MM.1S (cell line): ENCODE measurements at regions not wholly inside any gene's neighbourhood (a gene's known extent, or its start where the extent isn't known, plus 50 kb on each side); places are given as distances from the start of the nearest gene placed in this dataset.

Experiments used
- DNase-seq: peaks from one replicate; pipeline ENCODE4 v3.0.0-alpha.2; 2015
- H2AFZ ChIP-seq: fragments of 300-600 bp; sonication (generic); 2 replicates; pipeline ENCODE4 v1.6.0; 2016; ENCODE audit warnings: antibody characterized with exemption, low read length
- H3F3A ChIP-seq: fragments of 300-600 bp; sonication (generic); 2 replicates; pipeline ENCODE4 v1.6.1; 2016; ENCODE audit warnings: mild to moderate bottlenecking, antibody characterized with exemption, low read length, moderate library complexity, mixed read lengths; ENCODE audit not compliant: insufficient read depth
- H3K27ac ChIP-seq: fragments of 300-600 bp; sonication (generic); 2 replicates; pipeline ENCODE4 v1.5.1; 2016; ENCODE audit warnings: mild to moderate bottlenecking, low read length
- H3K27me3 ChIP-seq: fragments of 300-600 bp; sonication (generic); replicated peaks from 2 replicates; pipeline ENCODE4 v1.6.0; 2016; ENCODE audit warnings: low read length; ENCODE audit not compliant: insufficient read depth
- H3K36me3 ChIP-seq: fragments of 300-600 bp; sonication (generic); replicated peaks from 2 replicates; pipeline ENCODE4 v1.6.1; 2016; ENCODE audit warnings: mild to moderate bottlenecking, low read length, mixed read lengths; ENCODE audit not compliant: insufficient read depth
- H3K4me1 ChIP-seq: fragments of 300-600 bp; sonication (generic); 2 replicates; pipeline ENCODE4 v1.6.1; 2016; ENCODE audit warnings: low read length, mixed read lengths
- H3K4me2 ChIP-seq: fragments of 300-600 bp; sonication (generic); 2 replicates; pipeline ENCODE4 v1.6.0; 2016; ENCODE audit warnings: low read depth, low read length
- H3K4me3 ChIP-seq: fragments of 300-600 bp; sonication (generic); 2 replicates; pipeline ENCODE4 v1.5.1; 2016; ENCODE audit warnings: low read length, mixed read lengths
- H3K79me2 ChIP-seq: fragments of 300-600 bp; sonication (generic); 2 replicates; pipeline ENCODE4 v1.6.1; 2016; ENCODE audit warnings: mixed run types, low read length, mixed read lengths
- H3K9ac ChIP-seq: fragments of 300-600 bp; sonication (generic); 2 replicates; pipeline ENCODE4 v1.6.1; 2016; ENCODE audit warnings: low read length, mixed read lengths
- H3K9me2 ChIP-seq: fragments of 300-600 bp; sonication (generic); replicated peaks from 2 replicates; pipeline ENCODE4 v1.6.1; 2016; ENCODE audit warnings: mild to moderate bottlenecking, low read length, mixed read lengths; ENCODE audit not compliant: insufficient read depth
- H3K9me3 ChIP-seq: fragments of 300-600 bp; sonication (generic); replicated peaks from 2 replicates; pipeline ENCODE4 v1.6.1; 2016; ENCODE audit warnings: mild to moderate bottlenecking, low read length, mixed read lengths; ENCODE audit not compliant: insufficient read depth
- H4K20me1 ChIP-seq: fragments of 300-600 bp; sonication (generic); 2 replicates; pipeline ENCODE4 v1.6.1; 2016; ENCODE audit warnings: mild to moderate bottlenecking, low read length, moderate library complexity, mixed read lengths; ENCODE audit not compliant: insufficient read depth
- EZH2 ChIP-seq: fragments of 300-600 bp; sonication (generic); optimal IDR thresholded peaks from 2 replicates; pipeline ENCODE3; 2017; ENCODE audit warnings: low read depth, mild to moderate bottlenecking, antibody characterized with exemption, low read length, mixed read lengths
- EZH2phosphoT487 ChIP-seq: fragments of 300-600 bp; sonication (generic); IDR thresholded peaks from 2 replicates; pipeline ENCODE4 v1.6.1; 2018; ENCODE audit warnings: antibody characterized with exemption, low read length
- TF ChIP-seq, protein P1 (sequence below): fragments of 300-600 bp; sonication (generic); IDR thresholded peaks from 2 replicates; pipeline ENCODE4 v1.5.1; 2016; ENCODE audit warnings: antibody characterized with exemption, low read length, mixed read lengths

DNA sequence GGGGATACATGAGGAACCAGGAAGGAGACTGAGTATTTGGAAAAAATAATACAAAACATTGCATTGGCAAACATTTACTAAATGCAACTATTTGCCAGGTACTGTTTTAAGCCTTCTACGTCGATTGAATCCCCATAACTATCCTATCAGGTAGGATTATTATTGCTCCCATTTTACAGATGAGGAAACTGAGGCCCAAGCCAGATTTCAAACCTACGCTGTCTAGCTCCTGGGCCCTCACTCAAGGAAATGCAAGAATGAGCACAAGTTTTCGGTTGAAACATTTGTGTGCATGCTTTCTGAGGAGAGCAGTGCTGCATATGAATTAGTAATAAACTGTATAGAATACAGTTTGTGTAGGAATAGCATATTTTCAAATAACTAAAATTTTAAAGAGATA, 206.7 kb downstream of the CEP135 start:
- Histone ChIP-seq H3K9me2 (no peaks in the 10 kb centered on the region), H4K20me1 (no peaks in the 10 kb centered on the region), H3K9ac (no peak overlapping the region), H3K4me2 (no peak overlapping the region), H3K27ac (no peak overlapping the region), H3K79me2 (no peaks in the 10 kb centered on the region), H3K36me3 (no peaks in the 10 kb centered on the region), H3K27me3 (no peaks in the 10 kb centered on the region), H3F3A (no peaks in the 10 kb centered on the region), H3K4me3 (no peak overlapping the region), H2AFZ (no peak overlapping the region), H3K9me3 (no peaks in the 10 kb centered on the region), H3K4me1 (no peaks in the 10 kb centered on the region)
- TF ChIP-seq, protein P1, sequence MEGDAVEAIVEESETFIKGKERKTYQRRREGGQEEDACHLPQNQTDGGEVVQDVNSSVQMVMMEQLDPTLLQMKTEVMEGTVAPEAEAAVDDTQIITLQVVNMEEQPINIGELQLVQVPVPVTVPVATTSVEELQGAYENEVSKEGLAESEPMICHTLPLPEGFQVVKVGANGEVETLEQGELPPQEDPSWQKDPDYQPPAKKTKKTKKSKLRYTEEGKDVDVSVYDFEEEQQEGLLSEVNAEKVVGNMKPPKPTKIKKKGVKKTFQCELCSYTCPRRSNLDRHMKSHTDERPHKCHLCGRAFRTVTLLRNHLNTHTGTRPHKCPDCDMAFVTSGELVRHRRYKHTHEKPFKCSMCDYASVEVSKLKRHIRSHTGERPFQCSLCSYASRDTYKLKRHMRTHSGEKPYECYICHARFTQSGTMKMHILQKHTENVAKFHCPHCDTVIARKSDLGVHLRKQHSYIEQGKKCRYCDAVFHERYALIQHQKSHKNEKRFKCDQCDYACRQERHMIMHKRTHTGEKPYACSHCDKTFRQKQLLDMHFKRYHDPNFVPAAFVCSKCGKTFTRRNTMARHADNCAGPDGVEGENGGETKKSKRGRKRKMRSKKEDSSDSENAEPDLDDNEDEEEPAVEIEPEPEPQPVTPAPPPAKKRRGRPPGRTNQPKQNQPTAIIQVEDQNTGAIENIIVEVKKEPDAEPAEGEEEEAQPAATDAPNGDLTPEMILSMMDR: no peak
- TF ChIP-seq EZH2: no peak
- no peak for TF ChIP-seq EZH2phosphoT487
- no peak for DNase-seq

DNA sequence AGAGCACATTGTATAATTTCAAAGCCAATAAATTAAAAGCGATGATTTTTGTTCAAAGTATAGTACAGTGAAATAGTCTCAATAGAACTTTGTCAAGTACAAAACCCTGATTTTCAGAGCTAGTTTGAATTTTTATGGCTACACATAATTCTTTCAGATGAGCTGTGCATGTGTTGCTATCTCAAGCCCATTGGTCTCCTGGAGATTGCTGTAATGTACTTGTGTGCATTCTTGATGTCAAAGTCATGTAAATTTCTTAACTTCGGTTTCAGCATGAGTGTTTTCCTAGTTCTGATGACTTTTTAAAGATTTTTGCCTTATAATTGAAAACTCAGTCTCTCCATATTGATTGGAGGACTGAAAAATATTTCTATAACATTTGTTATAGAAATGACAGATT, 200.8 kb downstream of the CEP135 start:
- Histone ChIP-seq H3K4me2 (no peak overlapping the region), H3K4me1 (no peaks in the 10 kb centered on the region), H3K27me3 (no peaks in the 10 kb centered on the region), H3K9ac (no peak overlapping the region), H3K27ac (no peak overlapping the region), H3K79me2 (no peaks in the 10 kb centered on the region), H4K20me1 (no peaks in the 10 kb centered on the region), H3F3A (no peaks in the 10 kb centered on the region), H2AFZ (no peak overlapping the region), H3K36me3 (no peaks in the 10 kb centered on the region), H3K4me3 (no peak overlapping the region), H3K9me3 (no peaks in the 10 kb centered on the region), H3K9me2 (no peaks in the 10 kb centered on the region)
- TF ChIP-seq EZH2phosphoT487 (no peak), EZH2 (no peak)
- TF ChIP-seq, protein P1: no peak
- no peak for DNase-seq

DNA sequence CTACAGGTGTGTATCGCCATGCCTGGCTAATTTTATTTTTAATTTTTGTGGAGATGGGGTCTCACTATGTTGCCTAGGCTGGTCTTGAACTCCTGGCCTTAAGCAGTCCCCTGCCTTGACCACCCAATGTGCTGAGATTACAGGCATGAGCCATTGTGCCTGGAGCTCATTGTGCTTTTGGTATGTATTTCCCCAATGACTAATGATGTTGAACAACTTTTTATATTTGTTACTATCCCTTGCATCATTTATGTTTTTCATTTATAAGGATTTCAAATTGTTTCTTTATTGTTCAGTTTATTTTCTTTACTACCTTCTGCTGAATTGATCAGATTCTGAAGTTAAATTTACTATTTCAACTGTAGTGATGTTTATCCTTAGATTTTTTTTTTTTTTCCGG, 199.7 kb downstream of the CEP135 start:
- H3K27ac ChIP-seq: no peak overlapping the region
- H3K9ac ChIP-seq: no peak overlapping the region
- no peaks in the 10 kb centered on the region for H3K36me3 ChIP-seq
- no peaks in the 10 kb centered on the region for H3K9me3 ChIP-seq
- TF ChIP-seq EZH2phosphoT487: no peak
- TF ChIP-seq, protein P1: no peak
- no peak for TF ChIP-seq EZH2
- H3F3A ChIP-seq: no peaks in the 10 kb centered on the region
- no peak overlapping the region for H3K4me2 ChIP-seq
- H2AFZ ChIP-seq: no peak overlapping the region
- no peaks in the 10 kb centered on the region for H3K27me3 ChIP-seq
- DNase-seq: no peak
- no peaks in the 10 kb centered on the region for H4K20me1 ChIP-seq
- no peaks in the 10 kb centered on the region for H3K9me2 ChIP-seq
- H3K4me3 ChIP-seq: no peak overlapping the region
- no peaks in the 10 kb centered on the region for H3K4me1 ChIP-seq
- no peaks in the 10 kb centered on the region for H3K79me2 ChIP-seq
